ENCODE measurements at regions not wholly inside any gene's neighbourhood (a gene's known extent, or its start where the extent isn't known, plus 50 kb on each side); places are given as distances from the start of the nearest gene placed in this dataset.

- DNase-seq (ENCODE audit: insufficient read length, low spot score) (no peak), FAIRE-seq (no peak)
- TF ChIP-seq CTCF (IDR thresholded peaks at IDR 0.05; ENCODE audit: insufficient read depth, missing control alignments): no peak
These were observed 169.6 kb upstream of the FRMD6 start for GRCh38 chr14:51482102-51482501.

DNA sequence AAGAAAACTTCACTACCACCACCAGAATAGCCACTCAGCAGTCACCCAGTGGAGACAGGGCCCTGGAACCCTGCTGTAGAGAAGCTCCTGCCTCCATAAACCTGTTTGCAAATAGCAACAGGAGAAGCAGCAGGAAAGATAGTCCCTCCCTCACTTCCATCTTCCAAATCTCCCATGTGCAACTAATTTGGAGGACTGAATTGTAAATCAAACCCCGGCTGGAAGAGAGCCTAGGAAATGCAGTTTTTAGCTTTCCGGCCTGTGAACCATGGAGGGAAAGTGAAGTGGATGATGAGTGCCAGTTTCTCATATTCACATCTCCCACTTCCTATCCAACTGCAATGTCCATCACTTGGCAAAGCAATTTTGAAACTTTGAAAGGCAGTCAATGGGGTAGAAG is 167.2 kb upstream of the FRMD6 start:
- no peak for FAIRE-seq
- TF ChIP-seq CTCF (IDR thresholded peaks at IDR 0.05; ENCODE audit: insufficient read depth, missing control alignments): no peak

DNA sequence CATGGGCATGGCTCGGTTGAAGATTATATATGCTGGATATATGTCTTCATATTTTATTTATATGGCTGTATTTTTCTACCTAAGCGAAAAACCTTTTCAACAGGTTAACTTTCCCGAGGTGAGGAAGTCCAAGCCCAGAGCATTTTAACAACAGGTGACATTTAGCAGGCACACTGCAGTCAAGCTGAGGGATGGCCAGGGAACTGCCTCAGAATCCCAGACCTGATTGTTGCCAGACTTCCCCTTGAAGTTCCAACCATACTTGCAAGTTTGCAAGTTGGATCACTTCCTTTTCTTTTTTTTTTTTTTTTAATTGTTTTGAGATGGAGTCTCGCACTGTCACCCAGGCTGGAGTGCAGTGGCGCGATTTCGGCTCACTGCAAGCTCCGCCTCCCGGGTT is 166.0 kb upstream of the FRMD6 start:
- TF ChIP-seq CTCF (IDR thresholded peaks at IDR 0.05; ENCODE audit: insufficient read depth, missing control alignments): no peak
- FAIRE-seq: no peak
- no peak for DNase-seq (ENCODE audit: insufficient read length, low spot score)

More for the DNA sequence above, 167.2 kb upstream of the FRMD6 start:
- DNase-seq (ENCODE audit: insufficient read length, low spot score): no peak

DNA sequence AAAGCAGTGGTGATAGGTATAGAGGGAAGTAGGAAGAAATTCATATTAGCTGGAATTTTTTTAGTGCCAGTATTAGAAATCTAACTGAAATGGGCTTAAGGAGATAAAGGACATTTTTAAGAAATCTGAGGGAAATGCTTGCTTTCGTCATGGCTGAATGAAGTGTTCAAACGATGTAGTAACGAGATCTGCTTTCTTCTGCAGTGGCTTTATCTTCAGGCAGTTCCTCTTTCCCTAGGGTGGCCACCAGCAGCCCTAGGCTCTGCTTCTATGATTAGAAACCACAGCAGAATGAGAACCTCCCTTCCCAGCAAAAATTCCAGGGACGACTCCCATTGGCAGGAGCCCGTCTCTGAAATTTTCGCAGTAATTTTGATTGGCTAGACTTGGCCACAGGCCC is 163.9 kb upstream of the FRMD6 start:
- FAIRE-seq (no peak), DNase-seq (ENCODE audit: insufficient read length, low spot score) (no peak)
- TF ChIP-seq CTCF (IDR thresholded peaks at IDR 0.05; ENCODE audit: insufficient read depth, missing control alignments): no peak

DNA sequence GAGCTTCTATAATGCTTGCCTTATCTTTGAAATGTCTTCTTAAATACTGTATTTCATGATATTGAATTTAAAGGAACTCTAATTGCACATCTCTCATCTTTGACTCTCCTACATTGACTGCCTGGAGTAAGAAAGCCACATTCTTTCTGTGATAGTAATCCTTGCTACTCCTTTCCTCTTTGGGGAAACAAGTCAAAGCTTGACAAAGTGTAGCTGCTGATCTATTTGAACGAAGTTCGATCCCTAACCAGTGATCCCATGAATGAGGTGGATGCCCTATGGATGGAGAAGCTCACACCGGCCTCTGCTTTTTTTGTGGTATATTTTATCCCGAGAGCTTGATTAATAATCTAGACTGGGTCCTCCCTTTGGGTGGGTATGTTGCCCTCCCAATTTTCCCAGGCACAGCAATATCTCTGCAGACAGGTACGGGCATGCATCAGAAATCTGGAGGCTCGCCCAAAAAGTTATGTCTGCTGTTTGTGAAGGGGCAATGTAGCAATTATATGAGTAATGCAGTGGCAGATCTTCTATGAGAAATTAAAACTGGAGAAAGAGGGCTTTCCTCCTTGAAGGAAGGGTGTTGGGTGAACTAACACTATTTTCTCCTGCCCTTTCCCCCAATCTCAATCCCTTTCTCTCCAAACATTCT is 163.0 kb upstream of the FRMD6 start:
- FAIRE-seq: no peak
- DNase-seq (ENCODE audit: insufficient read length, low spot score): no peak
- TF ChIP-seq CTCF (IDR thresholded peaks at IDR 0.05; ENCODE audit: insufficient read depth, missing control alignments): no peak

DNA sequence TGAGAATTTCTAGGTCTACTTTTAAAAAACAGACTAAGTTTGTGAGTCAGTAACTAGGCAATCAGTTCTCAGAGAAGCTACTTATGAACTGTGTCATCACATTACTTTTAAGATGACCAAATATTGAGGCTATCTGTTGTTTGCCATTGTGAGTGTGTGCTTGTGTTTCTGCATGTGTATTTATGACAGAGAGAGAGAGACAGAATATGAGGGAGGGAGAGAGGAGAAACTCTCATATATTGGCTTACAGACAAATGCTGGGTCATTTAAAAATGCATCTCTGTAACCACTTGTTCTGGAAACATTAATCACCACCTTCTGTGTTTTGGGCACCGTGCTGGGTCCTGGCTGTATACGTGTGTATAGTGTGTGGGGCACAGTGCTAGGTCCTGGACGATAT is 161.5 kb upstream of the FRMD6 start:
- DNase-seq (ENCODE audit: insufficient read length, low spot score): no peak
- FAIRE-seq: no peak

More for the DNA sequence above, 161.5 kb upstream of the FRMD6 start:
- no peak for TF ChIP-seq CTCF (IDR thresholded peaks at IDR 0.05; ENCODE audit: insufficient read depth, missing control alignments)

Measured in D721Med (cell line).